GM19455 (cell line): ENCODE measurements at regions not wholly inside any gene's neighbourhood (a gene's known extent, or its start where the extent isn't known, plus 50 kb on each side); places are given as distances from the start of the nearest gene placed in this dataset.
"Not testable (repeated sequence)": the region's sequence is repeated elsewhere in the genome, so short reads cannot be mapped to it uniquely, and the experiment has no call there.

Experiments
- ATAC-seq: cut with Tn5 transposase; IDR thresholded peaks from one replicate; pipeline ENCODE4 v1.9.1; 2021; ENCODE audit not compliant: unreplicated experiment

DNA sequence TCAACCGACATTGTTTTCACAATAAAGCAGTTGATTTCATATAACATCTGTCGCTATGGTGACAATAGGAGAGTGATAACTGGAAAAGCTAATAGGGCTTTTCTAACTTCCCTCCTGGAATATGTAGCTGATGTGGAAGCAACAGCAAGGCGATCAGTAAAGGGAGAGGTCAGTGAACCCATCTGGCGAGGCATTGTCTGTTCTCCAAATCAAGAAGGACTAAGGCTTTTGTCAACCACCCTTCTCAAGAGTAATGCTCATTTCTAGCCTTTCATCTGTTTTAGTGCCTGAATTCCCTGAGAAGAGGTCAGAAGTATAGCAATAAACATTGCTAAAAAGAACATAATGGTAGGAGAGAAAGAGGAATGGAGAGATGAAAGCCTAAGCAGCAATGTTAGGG is 201.3 kb downstream of the AKAP7 start:
- no peak for ATAC-seq

- not testable (repeated sequence) for ATAC-seq
Observed at GRCh38 chr6:131346896-131347295, 211.6 kb downstream of the AKAP7 start.

GRCh38 chr6:131348572-131348971 is 213.3 kb downstream of the AKAP7 start:
- ATAC-seq = no peak

GRCh38 chr6:131349199-131349598 is 213.9 kb downstream of the AKAP7 start:
- ATAC-seq = no peak

GRCh38 chr6:131353106-131353505 is 217.8 kb downstream of the AKAP7 start:
- no peak for ATAC-seq

- no peak for ATAC-seq
Observed at GRCh38 chr6:131353876-131354275, 218.6 kb downstream of the AKAP7 start.

GRCh38 chr6:131354356-131354755 is 218.7 kb upstream of the ARG1 start:
- no peak for ATAC-seq

DNA sequence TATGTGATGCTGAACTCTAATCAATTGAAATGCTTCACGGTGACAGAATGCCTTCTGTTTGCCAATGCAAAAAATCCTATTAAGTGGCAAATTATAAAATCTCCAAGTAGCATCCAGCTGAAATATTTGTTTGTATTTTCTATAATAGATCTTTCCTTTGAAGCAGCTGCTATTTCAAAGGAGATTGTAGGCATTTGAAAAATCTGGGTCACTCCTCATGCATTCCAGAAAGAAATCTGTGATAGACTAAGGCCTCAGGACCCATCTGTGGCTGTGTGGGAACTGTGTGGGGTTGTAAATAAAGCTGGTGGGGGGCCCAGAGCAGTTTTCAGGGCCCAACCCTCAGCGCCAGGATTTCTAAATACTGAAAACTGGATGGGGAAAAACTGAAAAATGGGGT is 216.9 kb upstream of the ARG1 start:
- ATAC-seq = no peak

GRCh38 chr6:131357501-131357900 is 215.5 kb upstream of the ARG1 start:
- no peak for ATAC-seq

DNA sequence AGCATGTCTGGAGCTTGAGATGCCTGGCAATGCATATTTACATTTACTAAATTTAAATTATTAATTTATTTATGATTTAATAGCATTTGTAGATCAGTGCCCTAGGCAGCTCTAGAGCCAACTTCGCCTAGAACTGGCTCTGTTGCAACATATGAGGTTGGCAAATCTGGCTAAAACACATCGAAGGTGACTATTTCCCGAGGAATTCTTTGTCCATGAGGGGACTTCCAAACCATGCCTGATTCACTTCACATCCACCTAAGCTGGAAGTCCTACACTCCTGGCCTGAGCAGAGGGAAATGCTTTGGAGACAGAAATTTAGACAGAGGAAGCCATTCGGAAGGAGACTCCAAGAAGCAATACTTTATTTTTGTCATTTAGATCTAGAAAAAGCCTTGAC is 211.0 kb upstream of the ARG1 start:
- no peak for ATAC-seq

GRCh38 chr6:131362696-131363095 is 210.3 kb upstream of the ARG1 start:
- ATAC-seq = no peak

DNA sequence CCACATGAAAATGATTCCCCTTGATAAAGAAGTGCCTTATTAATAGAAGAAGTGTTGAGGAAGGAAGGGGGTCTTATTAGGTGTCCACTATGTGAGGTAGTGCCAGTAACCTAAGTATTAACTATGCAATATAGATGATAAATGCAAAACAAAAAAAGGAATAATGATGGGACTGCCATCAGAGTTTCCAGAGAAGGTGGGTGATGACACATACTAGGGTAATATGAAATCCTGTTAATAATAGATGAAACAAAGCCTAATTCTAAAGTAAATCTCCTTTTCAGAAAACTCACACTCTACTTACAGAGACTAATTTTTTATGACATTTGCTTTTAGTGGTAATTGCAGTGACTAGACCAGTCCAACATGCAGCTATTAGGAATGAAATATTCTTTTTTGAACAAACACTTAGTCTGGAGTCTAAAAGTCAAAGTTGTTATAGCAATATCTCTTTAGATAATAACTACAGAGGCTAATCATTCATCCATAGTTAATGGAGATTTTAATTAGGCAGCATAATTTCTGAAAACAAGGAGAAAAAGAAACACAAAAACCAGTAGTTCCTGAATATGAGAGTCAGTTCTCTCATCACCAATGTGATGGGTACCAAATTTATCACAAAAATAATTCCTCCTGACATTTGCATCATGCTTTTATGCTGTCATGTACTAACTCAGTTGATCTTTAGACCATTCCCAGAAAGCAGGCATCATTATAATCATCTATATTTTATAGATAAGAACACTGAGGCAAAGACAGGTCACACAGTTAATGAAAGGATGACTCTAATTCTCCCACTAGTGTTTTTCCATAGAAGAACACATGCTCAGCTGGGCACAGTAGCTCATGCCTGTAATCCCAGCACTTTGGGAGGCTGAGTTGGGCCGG is 208.8 kb upstream of the ARG1 start:
- ATAC-seq = no peak

DNA sequence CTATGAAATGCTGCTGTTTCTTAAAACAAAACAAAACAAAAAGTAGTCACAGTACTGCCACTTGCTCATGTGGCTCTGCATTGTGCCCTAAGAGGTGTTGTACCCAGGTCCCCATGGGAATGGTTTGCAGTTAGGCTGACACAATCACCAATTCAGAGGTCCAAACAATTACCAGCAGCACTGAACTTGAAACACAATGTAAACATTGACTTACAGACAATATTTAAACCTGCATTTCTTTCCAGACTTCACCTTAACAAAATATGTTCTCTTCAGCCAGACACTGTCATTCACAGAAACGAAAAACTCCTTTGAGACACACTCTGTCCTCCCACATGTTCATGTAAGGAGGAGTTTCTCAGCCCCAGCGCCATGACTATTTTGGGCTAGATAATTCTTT is 206.8 kb upstream of the ARG1 start:
- no peak for ATAC-seq

- no peak for ATAC-seq
Observed at GRCh38 chr6:131367206-131367873, 205.7 kb upstream of the ARG1 start.

DNA sequence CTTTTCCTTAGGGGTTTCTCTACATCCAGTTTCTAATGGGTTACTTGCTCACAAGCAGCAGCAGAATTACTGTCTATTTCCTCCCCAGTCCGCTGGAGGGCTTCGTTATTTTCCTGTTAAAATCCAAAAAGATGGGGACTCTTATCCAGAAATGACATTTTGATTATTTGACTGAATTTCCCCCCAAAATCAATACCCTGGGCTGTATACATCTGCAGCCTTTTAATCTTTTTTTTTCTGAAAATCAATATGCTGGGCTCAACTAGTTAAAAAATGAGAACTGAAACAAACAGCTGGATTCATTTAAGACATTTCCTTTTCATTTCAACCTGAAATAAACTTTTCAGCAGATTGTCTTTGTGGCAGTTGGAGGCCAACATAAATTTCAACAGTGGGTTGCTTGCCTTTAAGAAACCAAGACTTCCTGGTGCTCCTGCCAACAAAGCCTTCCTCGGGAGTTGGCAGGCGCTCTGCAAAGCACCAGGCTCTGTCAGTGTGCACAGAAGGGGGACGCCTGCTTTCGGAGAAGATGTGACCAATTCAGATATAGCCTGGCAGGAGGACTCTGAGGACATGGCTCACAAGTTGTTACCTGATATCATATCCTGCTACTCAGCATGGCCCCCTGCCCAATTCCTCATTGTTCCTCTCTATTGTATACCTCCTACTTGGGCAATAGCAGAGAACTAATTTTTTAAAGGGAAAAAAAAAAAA is 204.7 kb upstream of the ARG1 start:
- ATAC-seq = peak; percentile 84

- ATAC-seq = no peak
Observed at GRCh38 chr6:131372535-131372934, 200.5 kb upstream of the ARG1 start.

GRCh38 chr6:131377112-131377705 is 195.8 kb upstream of the ARG1 start:
- no peak for ATAC-seq

DNA sequence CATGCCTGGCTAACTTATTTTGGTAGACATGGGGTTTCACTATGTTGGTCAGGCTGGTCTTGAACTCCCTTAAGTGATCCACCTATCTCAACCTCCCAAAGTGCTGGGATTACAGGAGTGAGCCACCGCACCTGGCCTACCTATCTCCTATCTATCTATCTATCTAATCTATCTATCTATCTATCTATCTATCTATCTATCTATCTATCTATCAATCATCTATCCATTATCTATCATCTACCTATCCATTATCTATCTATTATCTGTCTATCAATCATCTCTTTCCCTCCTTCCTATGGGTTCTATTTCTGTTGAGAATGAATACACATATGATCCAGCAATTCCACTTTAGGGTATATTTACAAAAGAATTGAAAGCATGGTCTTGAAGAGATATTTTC is 194.2 kb upstream of the ARG1 start:
- ATAC-seq = no peak

DNA sequence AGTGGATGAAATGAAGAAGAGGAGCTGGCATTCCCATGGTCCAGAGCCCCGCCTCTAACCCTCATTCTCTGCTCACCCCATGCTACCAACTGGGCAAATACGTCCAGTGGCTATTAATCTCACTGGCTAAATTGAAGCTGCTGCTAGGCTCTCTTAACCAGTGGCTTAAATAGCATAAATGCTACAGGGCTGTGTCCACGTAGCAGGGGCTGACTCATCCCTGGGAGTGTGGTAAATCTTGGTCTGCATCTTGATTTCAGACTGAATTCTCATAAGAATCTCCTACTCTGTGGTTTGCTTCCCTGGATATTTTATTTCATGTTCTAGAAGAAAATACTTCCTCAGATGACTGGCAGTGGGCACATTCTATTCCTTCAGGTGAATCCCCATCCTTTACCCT is 193.1 kb upstream of the ARG1 start:
- ATAC-seq = no peak

DNA sequence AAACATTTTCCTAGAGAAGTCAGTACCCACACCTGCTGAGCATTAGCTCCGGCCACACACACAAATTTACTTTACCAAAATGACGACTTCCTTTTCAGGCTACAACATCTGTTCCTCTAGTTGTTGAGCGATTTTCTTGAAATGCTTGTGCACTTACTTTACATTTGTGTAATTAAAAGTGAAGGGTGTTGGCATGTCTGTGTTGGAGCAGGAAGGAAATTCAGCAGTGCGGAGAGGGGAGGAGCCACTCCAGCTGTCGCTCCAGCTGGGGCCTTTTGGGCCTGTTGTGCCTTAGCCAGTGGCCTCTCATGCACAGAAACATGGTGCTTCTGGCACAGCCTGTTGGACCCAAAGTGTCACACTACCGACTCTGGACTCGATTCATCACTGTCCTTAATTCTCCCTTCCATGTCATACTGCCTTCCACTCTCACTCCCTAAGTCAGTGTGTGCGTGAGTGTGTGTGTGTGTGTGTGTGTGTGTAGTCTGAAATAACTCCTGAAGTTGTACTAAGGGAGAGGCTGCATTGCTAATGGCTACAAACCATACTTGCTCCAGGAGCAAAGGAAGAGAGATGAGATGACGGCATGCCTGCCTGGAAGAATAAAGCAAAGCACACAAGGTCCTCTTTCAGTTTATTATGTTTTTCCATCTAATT is 191.8 kb upstream of the ARG1 start:
- no peak for ATAC-seq

DNA sequence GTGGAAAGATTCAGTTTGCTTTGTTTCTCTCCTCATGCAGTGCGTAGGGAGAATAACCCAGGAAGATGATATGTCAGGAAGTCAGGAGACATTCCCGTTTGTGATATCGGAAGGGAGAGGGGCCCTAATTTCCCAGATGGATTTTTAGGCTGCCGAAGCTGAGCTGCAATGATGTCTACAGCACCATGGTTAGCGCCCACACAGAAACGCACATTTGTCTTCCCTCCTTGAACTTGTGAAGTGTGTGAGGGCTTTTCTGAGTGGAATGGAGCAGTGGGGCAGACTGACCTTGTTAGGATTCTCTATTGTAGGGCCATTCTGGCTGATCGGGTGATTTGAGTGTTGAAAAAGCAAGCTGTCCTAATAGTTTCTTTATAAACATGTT is 191.3 kb upstream of the ARG1 start:
- ATAC-seq = no peak
